ENCODE measurements at regions not wholly inside any gene's neighbourhood (a gene's known extent, or its start where the extent isn't known, plus 50 kb on each side); places are given as distances from the start of the nearest gene placed in this dataset.
"Not testable (repeated sequence)": the region's sequence is repeated elsewhere in the genome, so short reads cannot be mapped to it uniquely, and the experiment has no call there.

GRCh38 chr20:4332121-4332860 is 83.2 kb upstream of the ADRA1D start:
- no peak for DNase-seq

- no peak for DNase-seq
Measured at GRCh38 chr20:4330011-4330410, 80.9 kb upstream of the ADRA1D start.

GRCh38 chr20:4329232-4329631 is 80.1 kb upstream of the ADRA1D start:
- DNase-seq: no peak

- no peak for DNase-seq
Measured at GRCh38 chr20:4328541-4328940, 79.5 kb upstream of the ADRA1D start.

- DNase-seq: no peak
Measured at GRCh38 chr20:4327956-4328355, 78.9 kb upstream of the ADRA1D start.

- DNase-seq: no peak
Measured at GRCh38 chr20:4326195-4327065, 77.3 kb upstream of the ADRA1D start.

GRCh38 chr20:4325548-4326187 is 76.6 kb upstream of the ADRA1D start:
- DNase-seq: no peak

GRCh38 chr20:4324611-4325243 is 75.6 kb upstream of the ADRA1D start:
- no peak for DNase-seq

- no peak for DNase-seq
Measured at GRCh38 chr20:4322499-4322898, 73.4 kb upstream of the ADRA1D start.

- DNase-seq: no peak
Measured at GRCh38 chr20:4320291-4320690, 71.2 kb upstream of the ADRA1D start.

GRCh38 chr20:4318891-4319290 is 69.8 kb upstream of the ADRA1D start:
- no peak for DNase-seq

GRCh38 chr20:4310616-4311015 is 61.5 kb upstream of the ADRA1D start:
- DNase-seq: not testable (repeated sequence)

GRCh38 chr20:4306206-4306605 is 57.1 kb upstream of the ADRA1D start:
- DNase-seq: no peak

GRCh38 chr20:4305091-4305490 is 56.0 kb upstream of the ADRA1D start:
- no peak for DNase-seq

GRCh38 chr20:4304601-4305000 is 55.5 kb upstream of the ADRA1D start:
- DNase-seq: no peak

- no peak for DNase-seq
Measured at GRCh38 chr20:4303136-4303535, 54.0 kb upstream of the ADRA1D start.

GRCh38 chr20:4300921-4301320 is 51.8 kb upstream of the ADRA1D start:
- no peak for DNase-seq

GRCh38 chr20:4300401-4300800 is 51.3 kb upstream of the ADRA1D start:
- no peak for DNase-seq

- DNase-seq: no peak
Measured at GRCh38 chr20:4299773-4300172, 50.7 kb upstream of the ADRA1D start.

GRCh38 chr20:4299216-4299615 is 50.1 kb upstream of the ADRA1D start:
- no peak for DNase-seq
